ENCODE measurements at regions not wholly inside any gene's neighbourhood (a gene's known extent, or its start where the extent isn't known, plus 50 kb on each side); places are given as distances from the start of the nearest gene placed in this dataset.
"Not testable (repeated sequence)": the region's sequence is repeated elsewhere in the genome, so short reads cannot be mapped to it uniquely, and the experiment has no call there.

- TF ChIP-seq CTCF (IDR thresholded peaks at IDR 0.05; ENCODE audit: low read length); EZH2 (optimal IDR thresholded peaks at IDR 0.05; ENCODE audit: low read depth, low read length): not testable (repeated sequence)
Measured at GRCh38 chr4:151549378-151549777, 140.4 kb downstream of the FHIP1A start.

All from MM.1S (cell line).